HEK293 (cell line): ENCODE measurements at regions not wholly inside any gene's neighbourhood (a gene's known extent, or its start where the extent isn't known, plus 50 kb on each side); places are given as distances from the start of the nearest gene placed in this dataset.

Source experiments
- CTCF ChIP-seq: fragments of 450-650 bp; formaldehyde crosslinking; IDR thresholded peaks from 2 replicates; pipeline ENCODE4 v1.5.1; 2016; ENCODE audit warnings: missing biosample characterization, missing genetic modification characterization
- KLF9 ChIP-seq: fragments of 450-650 bp; formaldehyde crosslinking; IDR thresholded peaks from 2 replicates; pipeline ENCODE4 v1.5.1; 2016; ENCODE audit warnings: missing biosample characterization, missing genetic modification characterization, low read depth
- MZF1 ChIP-seq: fragments of 450-650 bp; formaldehyde crosslinking; IDR thresholded peaks from 2 replicates; pipeline ENCODE4 v1.5.1; 2017; ENCODE audit warnings: missing biosample characterization, missing genetic modification characterization, borderline replicate concordance
- PBX3 ChIP-seq: sonication (generic); formaldehyde crosslinking; IDR thresholded peaks from 2 replicates; pipeline ENCODE4 v1.8.1; 2022; ENCODE audit warnings: mild to moderate bottlenecking, moderate library complexity, missing genetic modification reagents
- SP2 ChIP-seq: fragments of 450-650 bp; formaldehyde crosslinking; IDR thresholded peaks from 2 replicates; pipeline ENCODE4 v1.5.1; 2016; ENCODE audit warnings: missing biosample characterization, missing genetic modification characterization
- TSHZ1 ChIP-seq: fragments of 450-650 bp; formaldehyde crosslinking; IDR thresholded peaks from 2 replicates; pipeline ENCODE4 v1.5.1; 2016; ENCODE audit warnings: missing biosample characterization, missing genetic modification characterization, borderline replicate concordance
- ZBTB21 ChIP-seq: fragments of 450-650 bp; formaldehyde crosslinking; IDR thresholded peaks from 2 replicates; pipeline ENCODE4 v1.5.1; 2017; ENCODE audit warnings: missing biosample characterization, missing genetic modification characterization
- ZBTB44 ChIP-seq: fragments of 450-650 bp; IDR thresholded peaks from 2 replicates; pipeline ENCODE4 v1.5.1; 2018; ENCODE audit warnings: missing biosample characterization, mild to moderate bottlenecking, missing genetic modification characterization
- ZIC2 ChIP-seq: fragments of 450-650 bp; formaldehyde crosslinking; IDR thresholded peaks from 2 replicates; pipeline ENCODE4 v1.5.1; 2016; ENCODE audit warnings: missing biosample characterization, missing genetic modification characterization
- ZNF549 ChIP-seq: fragments of 450-650 bp; IDR thresholded peaks from 2 replicates; pipeline ENCODE4 v1.5.1; 2018; ENCODE audit warnings: missing biosample characterization, missing genetic modification characterization, mild to moderate bottlenecking, inconsistent platforms, moderate library complexity
- ZNF610 ChIP-seq: fragments of 450-650 bp; formaldehyde crosslinking; IDR thresholded peaks from 2 replicates; pipeline ENCODE4 v1.5.1; 2016; ENCODE audit warnings: missing biosample characterization, missing genetic modification characterization, borderline replicate concordance
- ZNF621 ChIP-seq: fragments of 450-650 bp; formaldehyde crosslinking; IDR thresholded peaks from 2 replicates; pipeline ENCODE4 v1.5.1; 2017; ENCODE audit warnings: missing biosample characterization, missing genetic modification characterization
- ZNF664 ChIP-seq: fragments of 450-650 bp; formaldehyde crosslinking; IDR thresholded peaks from 2 replicates; pipeline ENCODE4 v1.5.1; 2016; ENCODE audit warnings: missing biosample characterization, missing genetic modification characterization
- ZNF747 ChIP-seq: fragments of 450-650 bp; formaldehyde crosslinking; IDR thresholded peaks from 2 replicates; pipeline ENCODE4 v1.5.1; 2016; ENCODE audit warnings: missing biosample characterization, missing genetic modification characterization

GRCh38 chr13:85575110-85575509 lies 224.1 kb downstream of the SLITRK6 start:
- TF ChIP-seq SP2 (tag by site-specific recombination) (no peak), ZBTB44 (tag by site-specific recombination) (no peak), ZNF621 (tag by site-specific recombination) (no peak), PBX3 (CRISPR knock-in tag) (no peak), CTCF (no peak), ZNF664 (tag by site-specific recombination) (no peak), KLF9 (tag by site-specific recombination) (no peak), TSHZ1 (tag by site-specific recombination) (no peak), MZF1 (tag by site-specific recombination) (no peak), ZNF747 (tag by site-specific recombination) (no peak), ZNF610 (tag by site-specific recombination) (no peak), ZNF549 (tag by site-specific recombination) (no peak), ZBTB21 (no peak), ZIC2 (tag by site-specific recombination) (no peak)
